ENCODE measurements at regions not wholly inside any gene's neighbourhood (a gene's known extent, or its start where the extent isn't known, plus 50 kb on each side); places are given as distances from the start of the nearest gene placed in this dataset.

- TF ChIP-seq, protein P1, sequence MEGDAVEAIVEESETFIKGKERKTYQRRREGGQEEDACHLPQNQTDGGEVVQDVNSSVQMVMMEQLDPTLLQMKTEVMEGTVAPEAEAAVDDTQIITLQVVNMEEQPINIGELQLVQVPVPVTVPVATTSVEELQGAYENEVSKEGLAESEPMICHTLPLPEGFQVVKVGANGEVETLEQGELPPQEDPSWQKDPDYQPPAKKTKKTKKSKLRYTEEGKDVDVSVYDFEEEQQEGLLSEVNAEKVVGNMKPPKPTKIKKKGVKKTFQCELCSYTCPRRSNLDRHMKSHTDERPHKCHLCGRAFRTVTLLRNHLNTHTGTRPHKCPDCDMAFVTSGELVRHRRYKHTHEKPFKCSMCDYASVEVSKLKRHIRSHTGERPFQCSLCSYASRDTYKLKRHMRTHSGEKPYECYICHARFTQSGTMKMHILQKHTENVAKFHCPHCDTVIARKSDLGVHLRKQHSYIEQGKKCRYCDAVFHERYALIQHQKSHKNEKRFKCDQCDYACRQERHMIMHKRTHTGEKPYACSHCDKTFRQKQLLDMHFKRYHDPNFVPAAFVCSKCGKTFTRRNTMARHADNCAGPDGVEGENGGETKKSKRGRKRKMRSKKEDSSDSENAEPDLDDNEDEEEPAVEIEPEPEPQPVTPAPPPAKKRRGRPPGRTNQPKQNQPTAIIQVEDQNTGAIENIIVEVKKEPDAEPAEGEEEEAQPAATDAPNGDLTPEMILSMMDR (IDR thresholded peaks at IDR 0.05): no peak
- no peak for TF ChIP-seq POLR2A (IDR thresholded peaks at IDR 0.05)
Measured at GRCh38 chrX:49760290-49760890, 64.6 kb upstream of the PAGE1 start.
